ENCODE measurements at regions not wholly inside any gene's neighbourhood (a gene's known extent, or its start where the extent isn't known, plus 50 kb on each side); places are given as distances from the start of the nearest gene placed in this dataset.

DNA sequence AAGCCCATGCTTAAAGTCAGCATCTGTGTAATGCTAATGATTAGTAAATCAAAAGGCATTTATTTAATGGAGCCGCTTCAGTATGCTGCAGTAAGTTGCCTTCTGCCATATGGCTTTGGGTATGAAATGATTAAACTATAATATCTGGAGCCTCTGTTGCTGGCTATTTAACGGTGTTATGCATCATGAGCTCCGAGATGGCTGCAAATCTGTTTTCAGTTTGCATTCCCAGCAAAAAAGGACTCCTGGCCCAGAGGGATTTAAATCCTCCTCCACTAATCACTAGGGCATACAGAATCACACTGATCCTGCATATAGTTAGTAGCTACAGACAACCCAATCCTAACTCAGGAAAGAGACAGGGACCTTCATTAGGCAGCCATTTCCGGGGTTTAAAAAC, 171.5 kb upstream of the EEA1 start:
- Mint-ChIP-seq H3K27me3 (ENCODE audit: low read depth) (no peaks in the 10 kb centered on the region), H3K36me3 (ENCODE audit: low read depth) (no peaks in the 10 kb centered on the region), H3K9me3 (no peaks in the 10 kb centered on the region), H3K27ac (peak overlapping the region; percentile 87 to 94 (median 93)), H3K4me3 (no peak overlapping the region), H3K4me1 (peaks cover 16% of the 10 kb centered on the region)
- TF ChIP-seq, protein P1, sequence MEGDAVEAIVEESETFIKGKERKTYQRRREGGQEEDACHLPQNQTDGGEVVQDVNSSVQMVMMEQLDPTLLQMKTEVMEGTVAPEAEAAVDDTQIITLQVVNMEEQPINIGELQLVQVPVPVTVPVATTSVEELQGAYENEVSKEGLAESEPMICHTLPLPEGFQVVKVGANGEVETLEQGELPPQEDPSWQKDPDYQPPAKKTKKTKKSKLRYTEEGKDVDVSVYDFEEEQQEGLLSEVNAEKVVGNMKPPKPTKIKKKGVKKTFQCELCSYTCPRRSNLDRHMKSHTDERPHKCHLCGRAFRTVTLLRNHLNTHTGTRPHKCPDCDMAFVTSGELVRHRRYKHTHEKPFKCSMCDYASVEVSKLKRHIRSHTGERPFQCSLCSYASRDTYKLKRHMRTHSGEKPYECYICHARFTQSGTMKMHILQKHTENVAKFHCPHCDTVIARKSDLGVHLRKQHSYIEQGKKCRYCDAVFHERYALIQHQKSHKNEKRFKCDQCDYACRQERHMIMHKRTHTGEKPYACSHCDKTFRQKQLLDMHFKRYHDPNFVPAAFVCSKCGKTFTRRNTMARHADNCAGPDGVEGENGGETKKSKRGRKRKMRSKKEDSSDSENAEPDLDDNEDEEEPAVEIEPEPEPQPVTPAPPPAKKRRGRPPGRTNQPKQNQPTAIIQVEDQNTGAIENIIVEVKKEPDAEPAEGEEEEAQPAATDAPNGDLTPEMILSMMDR (IDR thresholded peaks at IDR 0.05; ENCODE audit: unreplicated experiment in 3 of 3), result no peak

DNA sequence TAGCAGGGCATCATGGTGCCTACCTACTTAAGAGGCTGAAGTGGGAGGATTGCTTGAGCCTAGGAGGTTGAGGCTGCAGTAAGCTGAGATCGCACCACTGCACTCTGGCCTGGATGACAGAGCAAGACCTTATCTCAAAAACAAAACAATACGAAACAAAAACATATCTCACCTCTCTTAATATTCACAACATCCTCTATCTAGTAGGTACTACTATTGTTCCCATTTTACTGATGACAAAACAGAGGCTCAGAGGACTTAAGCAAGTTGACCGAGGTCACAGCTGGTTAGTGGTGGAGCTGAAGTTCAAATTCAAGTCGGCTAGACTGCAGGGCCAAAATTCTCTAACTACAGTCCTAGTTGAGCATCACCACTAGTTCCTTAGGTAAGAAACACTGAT, 172.3 kb upstream of the EEA1 start:
- no peak overlapping the region for H3K4me3 Mint-ChIP-seq
- TF ChIP-seq, protein P1 (IDR thresholded peaks at IDR 0.05; ENCODE audit: unreplicated experiment in 3 of 3), result no peak
- H3K36me3 Mint-ChIP-seq (ENCODE audit: low read depth), result no peaks in the 10 kb centered on the region
- peak overlapping the region in 2 of 3 experiments; percentile 24 to 94 for H3K27ac Mint-ChIP-seq
- no peaks in the 10 kb centered on the region for H3K9me3 Mint-ChIP-seq
- H3K4me1 Mint-ChIP-seq, result peaks cover 16% of the 10 kb centered on the region
- no peaks in the 10 kb centered on the region for H3K27me3 Mint-ChIP-seq (ENCODE audit: low read depth)

DNA sequence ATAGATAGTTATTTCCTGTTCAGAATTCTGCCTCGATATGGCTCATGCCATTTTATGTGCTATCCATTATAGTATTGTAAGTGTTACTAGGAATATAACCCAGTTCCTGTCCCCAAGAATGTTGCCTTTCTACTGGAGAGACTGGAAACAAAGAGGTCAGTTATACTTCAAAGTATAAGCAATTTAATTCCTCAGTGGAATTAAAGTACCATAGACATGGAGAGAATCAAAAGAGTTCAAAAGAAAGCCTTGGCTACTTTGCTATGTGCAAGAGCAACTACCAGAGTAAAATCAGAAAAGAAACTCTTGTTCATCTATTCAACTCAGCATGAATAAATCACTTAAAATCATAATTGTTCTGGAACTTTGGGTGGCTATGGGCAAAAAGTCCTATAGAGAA, 173.2 kb upstream of the EEA1 start:
- H3K4me1 Mint-ChIP-seq, result peaks cover 23% of the 10 kb centered on the region
- TF ChIP-seq, protein P1 (IDR thresholded peaks at IDR 0.05; ENCODE audit: unreplicated experiment in 3 of 3), result no peak
- no peaks in the 10 kb centered on the region for H3K9me3 Mint-ChIP-seq
- H3K27ac Mint-ChIP-seq, result peak overlapping the region; percentile 78 to 91 (median 81)
- no peaks in the 10 kb centered on the region for H3K36me3 Mint-ChIP-seq (ENCODE audit: low read depth)
- H3K4me3 Mint-ChIP-seq, result no peak overlapping the region
- H3K27me3 Mint-ChIP-seq (ENCODE audit: low read depth), result no peaks in the 10 kb centered on the region

DNA sequence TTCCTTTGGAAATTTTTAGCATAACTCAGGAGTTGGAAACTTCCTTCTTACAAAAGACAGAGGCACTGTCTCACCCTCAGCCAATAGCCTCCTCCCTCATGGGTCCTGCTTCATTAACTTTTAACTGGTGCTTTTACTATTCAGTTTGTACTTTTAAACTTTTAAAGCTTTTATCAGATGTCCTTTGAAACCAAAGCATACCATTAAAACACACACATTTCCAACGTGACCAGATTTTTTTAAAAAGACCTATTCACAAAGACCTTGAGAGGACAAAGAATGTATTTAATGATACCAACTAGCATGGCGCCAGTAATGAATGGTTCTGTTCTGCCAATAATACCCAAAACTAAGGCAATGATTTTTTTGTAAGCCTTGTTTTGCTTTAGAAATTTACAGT, 173.6 kb upstream of the EEA1 start:
- Mint-ChIP-seq H3K4me3 (no peak overlapping the region), H3K4me1 (peaks cover 27% of the 10 kb centered on the region), H3K9me3 (no peaks in the 10 kb centered on the region), H3K27me3 (ENCODE audit: low read depth) (no peaks in the 10 kb centered on the region), H3K27ac (peak overlapping the region; percentile 78 to 91 (median 81)), H3K36me3 (ENCODE audit: low read depth) (no peaks in the 10 kb centered on the region)
- TF ChIP-seq, protein P1 (IDR thresholded peaks at IDR 0.05; ENCODE audit: unreplicated experiment in 3 of 3), result no peak

DNA sequence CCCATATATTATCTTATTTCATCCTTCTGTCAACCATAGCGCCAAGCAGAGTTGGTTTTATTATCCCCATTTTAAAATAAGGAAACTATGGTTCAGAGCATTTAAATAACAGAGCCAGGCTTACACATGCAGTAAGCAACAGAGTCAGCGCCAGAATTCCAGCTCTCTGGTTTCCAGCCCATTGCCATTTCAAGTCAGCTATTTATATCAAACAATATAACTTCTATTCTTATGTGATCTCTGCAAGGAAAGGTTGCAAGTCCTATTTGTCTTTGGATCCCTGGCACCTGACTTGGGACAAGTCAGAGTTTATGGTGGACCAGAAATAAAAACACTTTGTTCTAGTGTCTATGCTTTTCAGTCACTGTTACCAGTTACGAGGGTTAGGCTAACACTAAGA, 174.1 kb upstream of the EEA1 start:
- H3K4me3 Mint-ChIP-seq, result no peak overlapping the region

DNA sequence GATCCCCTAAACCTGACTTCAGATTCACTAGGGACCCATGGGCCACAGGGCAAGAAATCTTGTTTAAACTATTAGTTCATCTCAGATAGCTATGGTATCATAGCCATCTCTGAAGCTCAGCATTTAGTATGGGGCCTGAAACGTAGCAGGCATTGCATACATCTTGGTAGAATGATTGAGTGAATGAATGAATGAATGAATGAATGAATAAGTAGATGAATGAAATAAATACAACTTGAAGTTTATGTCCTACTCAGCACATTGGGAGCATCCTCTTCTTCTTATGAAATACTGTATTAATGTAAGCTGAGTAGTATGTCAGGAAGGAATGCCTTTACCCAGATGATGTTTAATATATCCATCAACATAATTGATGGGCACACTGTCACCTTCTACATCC, 175.4 kb upstream of the EEA1 start:
- TF ChIP-seq, protein P1 (IDR thresholded peaks at IDR 0.05; ENCODE audit: unreplicated experiment in 3 of 3), result no peak
- Mint-ChIP-seq H3K27me3 (ENCODE audit: low read depth) (no peaks in the 10 kb centered on the region), H3K36me3 (ENCODE audit: low read depth) (no peaks in the 10 kb centered on the region), H3K27ac (no peak overlapping the region), H3K4me3 (no peak overlapping the region), H3K9me3 (no peaks in the 10 kb centered on the region), H3K4me1 (peaks cover 44% of the 10 kb centered on the region)

More for the DNA sequence above, 174.1 kb upstream of the EEA1 start:
- Mint-ChIP-seq H3K36me3 (ENCODE audit: low read depth) (no peaks in the 10 kb centered on the region), H3K27me3 (ENCODE audit: low read depth) (no peaks in the 10 kb centered on the region), H3K4me1 (peaks cover 31% of the 10 kb centered on the region), H3K9me3 (no peaks in the 10 kb centered on the region), H3K27ac (peak overlapping the region; percentile 78 to 91 (median 81))
- TF ChIP-seq, protein P1 (IDR thresholded peaks at IDR 0.05; ENCODE audit: unreplicated experiment in 3 of 3), result no peak

All from nephron (organoid).